Keratinocyte (primary cell): ENCODE measurements at regions not wholly inside any gene's neighbourhood (a gene's known extent, or its start where the extent isn't known, plus 50 kb on each side); places are given as distances from the start of the nearest gene placed in this dataset.

Source experiments
- DNase-seq: peaks from one replicate; pipeline ENCODE4 v3.0.0-alpha.2; 2011; ENCODE audit warnings: low read depth, missing footprints, low spot score
- FAIRE-seq: peaks from 2 replicates; lab custom pipeline; 2011; peaks lifted over from hg19 to GRCh38; lab: Jason Lieb, UNC
- H2AFZ ChIP-seq: 2 replicates; pipeline ENCODE4 v1.6.0; 2012; ENCODE audit warnings: low read length, control low read depth, inconsistent platforms; ENCODE audit not compliant: control insufficient read depth
- H3K27ac ChIP-seq: 2 replicates; pipeline ENCODE4 v1.5.1; 2011; ENCODE audit warnings: low read length; ENCODE audit not compliant: control insufficient read depth, insufficient read depth
- H3K27me3 ChIP-seq: 3 replicates; pipeline ENCODE4 v1.6.0; 2011; ENCODE audit warnings: low read length; ENCODE audit not compliant: control insufficient read depth, insufficient read depth; ENCODE audit errors: extremely low read depth
- H3K36me3 ChIP-seq, 2 experiments: 2 replicates in 1 of 2; 3 replicates in 1 of 2; pipeline ENCODE4 v1.5.1; 2011; ENCODE audit warnings: low read length in 2 of 2, mild to moderate bottlenecking in 1 of 2; ENCODE audit not compliant: control insufficient read depth in 2 of 2, insufficient read depth in 2 of 2; ENCODE audit errors: extremely low read depth in 1 of 2
- H3K4me1 ChIP-seq: 3 replicates; pipeline ENCODE4 v1.5.1; 2011; ENCODE audit warnings: low read length; ENCODE audit not compliant: control insufficient read depth, insufficient read depth; ENCODE audit errors: extremely low read depth
- H3K4me2 ChIP-seq: 3 replicates; pipeline ENCODE4 v1.6.0; 2011; ENCODE audit warnings: low read depth, low read length; ENCODE audit not compliant: control insufficient read depth, insufficient read depth; ENCODE audit errors: extremely low read depth
- H3K4me3 ChIP-seq, 3 experiments: fragments of 200-600 bp in 1 of 3; sonication (generic) in 1 of 3; 2 replicates in 2 of 3; 3 replicates in 1 of 3; pipeline ENCODE4 v1.5.1; 2011 to 2016; ENCODE audit warnings: low read length in 3 of 3, mild to moderate bottlenecking in 3 of 3, control low read depth in 2 of 3, inconsistent platforms in 1 of 3, low read depth in 1 of 3, mixed read lengths in 1 of 3, mixed run types in 1 of 3, moderate library complexity in 1 of 3; ENCODE audit not compliant: control insufficient read depth in 2 of 3, insufficient read depth in 2 of 3; ENCODE audit errors: extremely low read depth in 1 of 3
- H3K79me2 ChIP-seq: 2 replicates; pipeline ENCODE4 v1.6.0; 2012; ENCODE audit warnings: low read length; ENCODE audit not compliant: control insufficient read depth, insufficient read depth
- H3K9ac ChIP-seq: 3 replicates; pipeline ENCODE4 v1.6.0; 2011; ENCODE audit warnings: low read length; ENCODE audit not compliant: control insufficient read depth, insufficient read depth; ENCODE audit errors: extremely low read depth
- H3K9me1 ChIP-seq: 3 replicates; pipeline ENCODE4 v1.6.0; 2011; ENCODE audit warnings: low read length; ENCODE audit not compliant: control insufficient read depth, insufficient read depth; ENCODE audit errors: extremely low read depth
- H3K9me3 ChIP-seq: 2 replicates; pipeline ENCODE4 v1.5.1; 2012; ENCODE audit warnings: low read depth, low read length; ENCODE audit not compliant: control insufficient read depth
- H4K20me1 ChIP-seq: 3 replicates; pipeline ENCODE4 v1.6.0; 2011; ENCODE audit warnings: low read length; ENCODE audit not compliant: control insufficient read depth, insufficient read depth; ENCODE audit errors: extremely low read depth
- CTCF ChIP-seq, 3 experiments: IDR thresholded peaks in 1 of 3; conservative IDR thresholded peaks in 1 of 3; optimal IDR thresholded peaks in 1 of 3; 2 replicates in 2 of 3; 3 replicates in 1 of 3; pipeline versions ENCODE3 to v1.5.1; 2011; ENCODE audit warnings: low read length in 3 of 3, mild to moderate bottlenecking in 3 of 3, moderate library complexity in 2 of 3, control low read depth in 1 of 3, inconsistent platforms in 1 of 3; ENCODE audit not compliant: insufficient read depth in 2 of 3; ENCODE audit errors: extremely low read depth in 1 of 3
- EZH2 ChIP-seq: IDR thresholded peaks from one replicate; pipeline ENCODE4 v1.6.1; 2012; ENCODE audit warnings: inconsistent platforms, mild to moderate bottlenecking, low read length, moderate library complexity
- dilution Hi-C: fragments of 300-500 bp; cut with MboI; formaldehyde crosslinking; loops from one replicate; pipeline ENCODE4 v1.7.0; 2020; ENCODE audit warnings: low sequenced_read_pairs; ENCODE audit not compliant: extremely low pct_ligation_motif_present

- no peak for DNase-seq
- H3K36me3 ChIP-seq: no peaks in the 10 kb centered on the region
- no peak overlapping the region for H2AFZ ChIP-seq
- TF ChIP-seq EZH2 (no peak), CTCF (optimal IDR thresholded peaks at IDR 0.05 in 1 of 3, IDR thresholded peaks at IDR 0.05 in 1 of 3, conservative IDR thresholded peaks at IDR 0.05 in 1 of 3; ENCODE audit: extremely low read depth in 1 of 3, insufficient read depth in 2 of 3, low read length in 3 of 3) (no peak)
- no peak overlapping the region for H3K4me3 ChIP-seq
- H3K27ac ChIP-seq: no peak overlapping the region
- no peaks in the 10 kb centered on the region for H3K27me3 ChIP-seq
- H3K4me2 ChIP-seq: no peak overlapping the region
- H3K79me2 ChIP-seq: no peaks in the 10 kb centered on the region
- no peak overlapping the region for H3K9ac ChIP-seq
- dilution Hi-C loops: no loop called here
- H3K4me1 ChIP-seq: peaks cover 17% of the 10 kb centered on the region
- no peaks in the 10 kb centered on the region for H4K20me1 ChIP-seq
- H3K9me3 ChIP-seq: no peaks in the 10 kb centered on the region
- no peak for FAIRE-seq
- no peaks in the 10 kb centered on the region for H3K9me1 ChIP-seq
Observed at GRCh38 chr7:17500736-17501135, 202.3 kb downstream of the AHR start.

- dilution Hi-C loops: no loop called here
- H3K9me3 ChIP-seq: no peaks in the 10 kb centered on the region
- H3K4me1 ChIP-seq: peaks cover 17% of the 10 kb centered on the region
- no peak overlapping the region for H3K9ac ChIP-seq
- no peaks in the 10 kb centered on the region for H3K79me2 ChIP-seq
- H3K4me2 ChIP-seq: no peak overlapping the region
- H3K36me3 ChIP-seq: no peaks in the 10 kb centered on the region
- TF ChIP-seq CTCF (optimal IDR thresholded peaks at IDR 0.05 in 1 of 3, IDR thresholded peaks at IDR 0.05 in 1 of 3, conservative IDR thresholded peaks at IDR 0.05 in 1 of 3; ENCODE audit: extremely low read depth in 1 of 3, insufficient read depth in 2 of 3, low read length in 3 of 3) (no peak), EZH2 (no peak)
- H3K27me3 ChIP-seq: no peaks in the 10 kb centered on the region
- no peak overlapping the region for H3K4me3 ChIP-seq
- DNase-seq (no peak), FAIRE-seq (peak; percentile 60)
- no peaks in the 10 kb centered on the region for H3K9me1 ChIP-seq
- no peaks in the 10 kb centered on the region for H4K20me1 ChIP-seq
- H3K27ac ChIP-seq: no peak overlapping the region
- no peak overlapping the region for H2AFZ ChIP-seq
Observed at GRCh38 chr7:17501441-17502212, 203.2 kb downstream of the AHR start.
